ENCODE measurements at regions not wholly inside any gene's neighbourhood (a gene's known extent, or its start where the extent isn't known, plus 50 kb on each side); places are given as distances from the start of the nearest gene placed in this dataset.

DNA sequence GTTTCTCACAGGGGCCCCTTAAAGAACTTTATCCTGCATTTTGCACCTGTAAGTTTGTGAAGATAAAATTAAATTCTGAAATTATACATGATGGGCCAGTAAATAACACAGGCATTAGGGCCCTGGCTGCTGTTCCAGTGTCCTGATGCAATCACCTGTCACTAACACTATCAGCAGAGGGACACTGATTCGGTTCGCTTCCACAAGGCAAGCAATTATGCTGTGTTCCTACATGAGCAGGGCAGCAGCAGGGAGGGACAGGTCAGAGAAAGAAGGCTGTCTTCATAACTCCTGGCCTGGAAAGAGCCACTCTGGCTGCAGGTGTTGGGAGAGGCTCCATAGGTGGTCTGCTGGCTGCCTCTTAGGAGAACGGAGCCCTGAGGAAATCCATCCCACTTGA lies 487.3 kb downstream of the MID1IP1 start:
- TF ChIP-seq, protein P1, sequence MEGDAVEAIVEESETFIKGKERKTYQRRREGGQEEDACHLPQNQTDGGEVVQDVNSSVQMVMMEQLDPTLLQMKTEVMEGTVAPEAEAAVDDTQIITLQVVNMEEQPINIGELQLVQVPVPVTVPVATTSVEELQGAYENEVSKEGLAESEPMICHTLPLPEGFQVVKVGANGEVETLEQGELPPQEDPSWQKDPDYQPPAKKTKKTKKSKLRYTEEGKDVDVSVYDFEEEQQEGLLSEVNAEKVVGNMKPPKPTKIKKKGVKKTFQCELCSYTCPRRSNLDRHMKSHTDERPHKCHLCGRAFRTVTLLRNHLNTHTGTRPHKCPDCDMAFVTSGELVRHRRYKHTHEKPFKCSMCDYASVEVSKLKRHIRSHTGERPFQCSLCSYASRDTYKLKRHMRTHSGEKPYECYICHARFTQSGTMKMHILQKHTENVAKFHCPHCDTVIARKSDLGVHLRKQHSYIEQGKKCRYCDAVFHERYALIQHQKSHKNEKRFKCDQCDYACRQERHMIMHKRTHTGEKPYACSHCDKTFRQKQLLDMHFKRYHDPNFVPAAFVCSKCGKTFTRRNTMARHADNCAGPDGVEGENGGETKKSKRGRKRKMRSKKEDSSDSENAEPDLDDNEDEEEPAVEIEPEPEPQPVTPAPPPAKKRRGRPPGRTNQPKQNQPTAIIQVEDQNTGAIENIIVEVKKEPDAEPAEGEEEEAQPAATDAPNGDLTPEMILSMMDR (IDR thresholded peaks at IDR 0.05): no peak
- no peak for TF ChIP-seq POLR2A (IDR thresholded peaks at IDR 0.05)
- TF ChIP-seq POLR2AphosphoS5 (IDR thresholded peaks at IDR 0.05): no peak

All from transverse colon (tissue), 4 donors.